ENCODE measurements at regions not wholly inside any gene's neighbourhood (a gene's known extent, or its start where the extent isn't known, plus 50 kb on each side); places are given as distances from the start of the nearest gene placed in this dataset.

- no peak for TF ChIP-seq CTCF (conservative IDR thresholded peaks at IDR 0.05; ENCODE audit: low read length)
- no peak for TF ChIP-seq EZH2phosphoT487 (IDR thresholded peaks at IDR 0.05; ENCODE audit: borderline replicate concordance)
Observed at GRCh38 chr4:96767815-96768480, 928.1 kb downstream of the PDHA2 start.
